ENCODE measurements at regions not wholly inside any gene's neighbourhood (a gene's known extent, or its start where the extent isn't known, plus 50 kb on each side); places are given as distances from the start of the nearest gene placed in this dataset.

- H3K79me2 ChIP-seq (ENCODE audit: control insufficient read depth, insufficient read depth, low read length), result no peaks in the 10 kb centered on the region
- H3K4me3 ChIP-seq (ENCODE audit: control extremely low read depth in 1 of 5, extremely low read depth in 1 of 5, insufficient read depth in 1 of 5, low read depth in 2 of 5, low read length in 4 of 5), result no peak overlapping the region
- no CpG with 5 or more reads among the region's 1 CpG for WGBS (ENCODE audit: insufficient coverage)
- Mint-ChIP-seq H3K9me3 (ENCODE audit: insufficient read depth) (peaks cover 6% of the 10 kb centered on the region), H3K27ac (no peak overlapping the region), H3K27me3 (no peaks in the 10 kb centered on the region), H3K4me3 (no peak overlapping the region), H3K4me1 (no peaks in the 10 kb centered on the region)
- POLR2A ChIA-PET, result no interaction called here
- no peak for DNase-seq
- H3K27me3 ChIP-seq (replicated peaks in 1 of 4; ENCODE audit: control extremely low read depth in 1 of 4, control insufficient read depth in 3 of 4, insufficient read depth in 4 of 4, low read length in 3 of 4), result no peaks in the 10 kb centered on the region
- H3K27ac ChIP-seq (ENCODE audit: low read length in 2 of 2), result no peak overlapping the region
- peaks cover 0 to 3% (median 0%) of the 10 kb centered on the region in 3 donors for H3K9me3 ChIP-seq (ENCODE audit: control extremely low read depth in 1 of 3, control insufficient read depth in 2 of 3, insufficient read depth in 1 of 3, low read length in 2 of 3)
- H3K36me3 ChIP-seq (replicated peaks in 1 of 2; ENCODE audit: control extremely low read depth in 1 of 2, control insufficient read depth in 1 of 2, extremely low read depth in 1 of 2, insufficient read depth in 2 of 2, low read length in 1 of 2), result no peaks in the 10 kb centered on the region
- TF ChIP-seq CTCF (IDR thresholded peaks at IDR 0.05) (no peak), EZH2 (IDR thresholded peaks at IDR 0.05; ENCODE audit: borderline replicate concordance, insufficient read depth, low read depth, low read length, poor library complexity, severe bottlenecking) (no peak)
- no peak overlapping the region for H3K9ac ChIP-seq (ENCODE audit: low read length)
- CTCF ChIA-PET, result no interaction called here
- intact Hi-C loops (cut with micrococcal nuclease), result no loop called here
- ATAC-seq (ENCODE audit: low read depth), result no peak
- H4K20me1 ChIP-seq (ENCODE audit: control insufficient read depth, insufficient read depth, low read length, poor library complexity, severe bottlenecking), result no peaks in the 10 kb centered on the region
- H3K4me2 ChIP-seq (replicated peaks; ENCODE audit: low read depth, low read length, poor library complexity, severe bottlenecking), result no peak overlapping the region
- H3K4me1 ChIP-seq (ENCODE audit: control insufficient read depth in 2 of 2, insufficient read depth in 2 of 2, low read length in 2 of 2), result no peaks in the 10 kb centered on the region
- no peak overlapping the region for H2AFZ ChIP-seq (ENCODE audit: insufficient read depth, low read depth, low read length, poor library complexity, severe bottlenecking)
These were observed 108.7 kb upstream of the RNPC3 start for GRCh38 chr1:103416681-103417286.

GRCh38 chr1:103387898-103388297 lies 137.6 kb upstream of the RNPC3 start:
- H3K36me3 ChIP-seq (replicated peaks in 1 of 2; ENCODE audit: control extremely low read depth in 1 of 2, control insufficient read depth in 1 of 2, extremely low read depth in 1 of 2, insufficient read depth in 2 of 2, low read length in 1 of 2), result no peaks in the 10 kb centered on the region
- no peaks in the 10 kb centered on the region for H3K4me1 Mint-ChIP-seq
- DNase-seq (no peak), ATAC-seq (ENCODE audit: low read depth) (no peak)
- H3K4me2 ChIP-seq (replicated peaks; ENCODE audit: low read depth, low read length, poor library complexity, severe bottlenecking), result no peak overlapping the region
- no peaks in the 10 kb centered on the region for H3K4me1 ChIP-seq (ENCODE audit: control insufficient read depth in 2 of 2, insufficient read depth in 2 of 2, low read length in 2 of 2)
- WGBS (ENCODE audit: insufficient coverage), result 50% methylated on average over 1 of the region's 1 CpG
- CTCF ChIA-PET, result no interaction called here
- no peak overlapping the region for H3K27ac Mint-ChIP-seq
- no peaks in the 10 kb centered on the region for H3K27me3 ChIP-seq (replicated peaks in 1 of 4; ENCODE audit: control extremely low read depth in 1 of 4, control insufficient read depth in 3 of 4, insufficient read depth in 4 of 4, low read length in 3 of 4)
- H3K9me3 Mint-ChIP-seq (ENCODE audit: insufficient read depth), result peaks cover 5% of the 10 kb centered on the region
- H3K79me2 ChIP-seq (ENCODE audit: control insufficient read depth, insufficient read depth, low read length), result no peaks in the 10 kb centered on the region
- no peaks in the 10 kb centered on the region for H4K20me1 ChIP-seq (ENCODE audit: control insufficient read depth, insufficient read depth, low read length, poor library complexity, severe bottlenecking)
- no peak overlapping the region for H3K27ac ChIP-seq (ENCODE audit: low read length in 2 of 2)
- no peak overlapping the region for H3K9ac ChIP-seq (ENCODE audit: low read length)
- H2AFZ ChIP-seq (ENCODE audit: insufficient read depth, low read depth, low read length, poor library complexity, severe bottlenecking), result no peak overlapping the region
- no peak overlapping the region for H3K4me3 Mint-ChIP-seq
- TF ChIP-seq CTCF (IDR thresholded peaks at IDR 0.05) (no peak), EZH2 (IDR thresholded peaks at IDR 0.05; ENCODE audit: borderline replicate concordance, insufficient read depth, low read depth, low read length, poor library complexity, severe bottlenecking) (no peak)
- peaks cover 0 to 1% (median 0%) of the 10 kb centered on the region in 3 donors for H3K9me3 ChIP-seq (ENCODE audit: control extremely low read depth in 1 of 3, control insufficient read depth in 2 of 3, insufficient read depth in 1 of 3, low read length in 2 of 3)
- H3K27me3 Mint-ChIP-seq, result no peaks in the 10 kb centered on the region
- intact Hi-C loops (cut with micrococcal nuclease), result no loop called here
- POLR2A ChIA-PET, result no interaction called here
- no peak overlapping the region for H3K4me3 ChIP-seq (ENCODE audit: control extremely low read depth in 1 of 5, extremely low read depth in 1 of 5, insufficient read depth in 1 of 5, low read depth in 2 of 5, low read length in 4 of 5)

Measured in B cell (primary cell).